ENCODE measurements at regions not wholly inside any gene's neighbourhood (a gene's known extent, or its start where the extent isn't known, plus 50 kb on each side); places are given as distances from the start of the nearest gene placed in this dataset.

GRCh38 chr12:42824327-42824726, 234.8 kb upstream of the PRICKLE1 start:
- DNase-seq (ENCODE audit: low read depth, low spot score) (no peak), ATAC-seq (no peak), FAIRE-seq (no peak)
- Histone ChIP-seq H3K4me1 (ENCODE audit: control insufficient read depth, insufficient read depth, low read length) (no peaks in the 10 kb centered on the region), H3K4me3 (no peak overlapping the region), H3K27ac (ENCODE audit: control insufficient read depth, insufficient read depth) (no peak overlapping the region), H3K36me3 (ENCODE audit: control insufficient read depth in 2 of 2, insufficient read depth in 2 of 2, low read length in 1 of 2) (no peaks in the 10 kb centered on the region), H3K4me2 (ENCODE audit: control insufficient read depth, insufficient read depth) (no peak overlapping the region), H2AFZ (ENCODE audit: control insufficient read depth, low read depth, low read length) (no peak overlapping the region), H3K9me3 (replicated peaks; ENCODE audit: control insufficient read depth, insufficient read depth, low read length) (no peaks in the 10 kb centered on the region), H3K27me3 (replicated peaks in 1 of 2; ENCODE audit: control insufficient read depth in 2 of 2, insufficient read depth in 2 of 2, low read length in 1 of 2) (no peaks in the 10 kb centered on the region), H3K79me2 (ENCODE audit: control insufficient read depth, insufficient read depth, low read length) (no peaks in the 10 kb centered on the region), H4K20me1 (ENCODE audit: control insufficient read depth, insufficient read depth) (no peaks in the 10 kb centered on the region), H3K9ac (ENCODE audit: control insufficient read depth, insufficient read depth, low read length) (no peak overlapping the region)
- TF ChIP-seq ZSCAN29 (IDR thresholded peaks at IDR 0.05) = no peak
- WGBS (ENCODE audit: insufficient coverage, insufficient replicate concordance, low lambda C conversion rate, missing lambda C conversion rate) = 57% methylated on average over 2 of the region's 2 CpGs
- ChIA-PET SMC1A (ENCODE audit: uncharacterized antibody, unreplicated experiment) (interaction anchor here (0.7 kb wide), 1 partner anchor 514 kb away, joined by 3 read pairs; no protein-coding TSS in a partner anchor), CTCF (interaction anchor here (0.6 kb wide), 1 partner anchor 9 kb away, joined by 3 read pairs; no protein-coding TSS in a partner anchor), POLR2A (no interaction called here), RAD21 (ENCODE audit: unreplicated experiment) (no interaction called here)
- BruUV-seq (replicated peaks) = no TSS peak
- intact Hi-C loops (cut with micrococcal nuclease; ENCODE audit: unreplicated experiment) = no loop called here
- in situ Hi-C loops (cut with MboI) = no loop called here

DNA sequence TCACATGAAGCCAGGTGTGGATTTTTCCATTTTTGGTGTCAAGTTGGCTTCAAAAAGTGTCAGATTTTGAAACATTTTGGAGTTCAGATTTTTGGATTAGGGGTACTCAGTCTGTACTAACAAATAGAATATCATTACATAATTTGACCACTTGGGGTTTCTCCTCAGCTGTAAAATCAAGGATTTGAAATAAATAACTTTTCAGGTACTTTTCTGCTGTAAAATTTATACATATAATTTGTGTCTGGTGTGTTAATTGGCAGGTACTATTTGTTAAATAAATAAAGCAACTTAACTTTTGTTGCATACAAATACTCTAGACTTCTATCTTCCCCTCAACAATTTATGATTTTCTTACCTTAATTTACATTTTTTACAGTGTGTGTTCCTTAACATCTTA, 234.1 kb upstream of the PRICKLE1 start:
- ChIA-PET CTCF (interaction anchor here (0.6 kb wide), 1 partner anchor 9 kb away, joined by 3 read pairs; no protein-coding TSS in a partner anchor), SMC1A (ENCODE audit: uncharacterized antibody, unreplicated experiment) (interaction anchor here (0.7 kb wide), 1 partner anchor 515 kb away, joined by 3 read pairs; no protein-coding TSS in a partner anchor)
- DNase-seq (ENCODE audit: low read depth, low spot score) = no peak

More for the DNA sequence above, 234.1 kb upstream of the PRICKLE1 start:
- RAD21 ChIA-PET (ENCODE audit: unreplicated experiment) = no interaction called here
- BruUV-seq (replicated peaks) = no TSS peak
- no peaks in the 10 kb centered on the region for H3K4me1 ChIP-seq (ENCODE audit: control insufficient read depth, insufficient read depth, low read length)
- TF ChIP-seq CHD1 (IDR thresholded peaks at IDR 0.05; ENCODE audit: low read depth, low read length) = no peak
- no peak for TF ChIP-seq TBL1XR1 (IDR thresholded peaks at IDR 0.05; ENCODE audit: low read depth, low read length)
- TF ChIP-seq MAX (IDR thresholded peaks at IDR 0.05; ENCODE audit: low read depth, low read length) = no peak
- no peak for TF ChIP-seq ZNF384 (IDR thresholded peaks at IDR 0.05; ENCODE audit: borderline replicate concordance, low read depth, low read length)
- TF ChIP-seq, protein P1, sequence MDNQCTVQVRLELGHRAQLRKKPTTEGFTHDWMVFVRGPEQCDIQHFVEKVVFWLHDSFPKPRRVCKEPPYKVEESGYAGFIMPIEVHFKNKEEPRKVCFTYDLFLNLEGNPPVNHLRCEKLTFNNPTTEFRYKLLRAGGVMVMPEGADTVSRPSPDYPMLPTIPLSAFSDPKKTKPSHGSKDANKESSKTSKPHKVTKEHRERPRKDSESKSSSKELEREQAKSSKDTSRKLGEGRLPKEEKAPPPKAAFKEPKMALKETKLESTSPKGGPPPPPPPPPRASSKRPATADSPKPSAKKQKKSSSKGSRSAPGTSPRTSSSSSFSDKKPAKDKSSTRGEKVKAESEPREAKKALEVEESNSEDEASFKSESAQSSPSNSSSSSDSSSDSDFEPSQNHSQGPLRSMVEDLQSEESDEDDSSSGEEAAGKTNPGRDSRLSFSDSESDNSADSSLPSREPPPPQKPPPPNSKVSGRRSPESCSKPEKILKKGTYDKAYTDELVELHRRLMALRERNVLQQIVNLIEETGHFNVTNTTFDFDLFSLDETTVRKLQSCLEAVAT (IDR thresholded peaks at IDR 0.05) = no peak
- TF ChIP-seq TCF7 (IDR thresholded peaks at IDR 0.05; ENCODE audit: borderline replicate concordance) = no peak
- TF ChIP-seq E2F8 (IDR thresholded peaks at IDR 0.05; ENCODE audit: low read depth, partially characterized antibody) = no peak
- no peak for TF ChIP-seq NR2C1 (IDR thresholded peaks at IDR 0.05)
- no peak for TF ChIP-seq GATAD2B (conservative IDR thresholded peaks at IDR 0.05; ENCODE audit: low read depth)
- no peak for TF ChIP-seq IKZF1 (conservative IDR thresholded peaks at IDR 0.05)
- no peak for TF ChIP-seq SMC3 (IDR thresholded peaks at IDR 0.05; ENCODE audit: borderline replicate concordance, low read length)
- no peak for TF ChIP-seq BRCA1 (IDR thresholded peaks at IDR 0.05; ENCODE audit: low read depth, low read length)
- H3K4me3 ChIP-seq = no peak overlapping the region
- H2AFZ ChIP-seq (ENCODE audit: control insufficient read depth, low read depth, low read length) = no peak overlapping the region
- H3K79me2 ChIP-seq (ENCODE audit: control insufficient read depth, insufficient read depth, low read length) = no peaks in the 10 kb centered on the region
- in situ Hi-C loops (cut with MboI) (no loop called here), intact Hi-C loops (cut with micrococcal nuclease; ENCODE audit: unreplicated experiment) (no loop called here)
- no peaks in the 10 kb centered on the region for H3K27me3 ChIP-seq (replicated peaks in 1 of 2; ENCODE audit: control insufficient read depth in 2 of 2, insufficient read depth in 2 of 2, low read length in 1 of 2)
- FAIRE-seq (no peak), ATAC-seq (no peak)
- no peaks in the 10 kb centered on the region for H4K20me1 ChIP-seq (ENCODE audit: control insufficient read depth, insufficient read depth)
- H3K9ac ChIP-seq (ENCODE audit: control insufficient read depth, insufficient read depth, low read length) = no peak overlapping the region
- no peak overlapping the region for H3K27ac ChIP-seq (ENCODE audit: control insufficient read depth, insufficient read depth)
- POLR2A ChIA-PET = no interaction called here
- H3K9me3 ChIP-seq (replicated peaks; ENCODE audit: control insufficient read depth, insufficient read depth, low read length) = no peaks in the 10 kb centered on the region
- no peak overlapping the region for H3K4me2 ChIP-seq (ENCODE audit: control insufficient read depth, insufficient read depth)
- H3K36me3 ChIP-seq (ENCODE audit: control insufficient read depth in 2 of 2, insufficient read depth in 2 of 2, low read length in 1 of 2) = no peaks in the 10 kb centered on the region

Measured in GM12878 (cell line).